HFF-Myc (cell line): ENCODE measurements at regions not wholly inside any gene's neighbourhood (a gene's known extent, or its start where the extent isn't known, plus 50 kb on each side); places are given as distances from the start of the nearest gene placed in this dataset.
"Not testable (repeated sequence)": the region's sequence is repeated elsewhere in the genome, so short reads cannot be mapped to it uniquely, and the experiment has no call there.

ENCODE experiments used
- DNase-seq: peaks from one replicate; pipeline ENCODE4 v3.0.0-alpha.2; 2011; ENCODE audit warnings: low read depth; ENCODE audit errors: extremely low read depth
- H3K4me3 ChIP-seq: replicated peaks from 2 replicates; pipeline ENCODE4 v1.5.1; 2011; ENCODE audit warnings: low read depth, mild to moderate bottlenecking, control low read depth, low read length
- CTCF ChIP-seq: IDR thresholded peaks from 2 replicates; pipeline ENCODE4 v1.5.1; 2012; ENCODE audit warnings: mild to moderate bottlenecking, low read depth, low read length, control low read depth; ENCODE audit errors: missing control alignments

GRCh38 chr1:221522529-221522940, 219.4 kb downstream of the DUSP10 start:
- H3K4me3 ChIP-seq, result no peak overlapping the region
- DNase-seq, result no peak
- no peak for TF ChIP-seq CTCF

GRCh38 chr1:221525749-221526148, 216.1 kb downstream of the DUSP10 start:
- no peak overlapping the region for H3K4me3 ChIP-seq
- TF ChIP-seq CTCF, result no peak
- DNase-seq, result no peak

GRCh38 chr1:221527302-221527701, 214.6 kb downstream of the DUSP10 start:
- no peak for TF ChIP-seq CTCF
- H3K4me3 ChIP-seq, result no peak overlapping the region
- DNase-seq, result no peak

- H3K4me3 ChIP-seq, result no peak overlapping the region
- no peak for DNase-seq
- TF ChIP-seq CTCF, result no peak
These were observed 213.8 kb downstream of the DUSP10 start for GRCh38 chr1:221527886-221528624.

GRCh38 chr1:221530159-221530558, 211.7 kb downstream of the DUSP10 start:
- DNase-seq, H3K4me3 ChIP-seq: not testable (repeated sequence)

- TF ChIP-seq CTCF, result no peak
- DNase-seq, result no peak
- no peak overlapping the region for H3K4me3 ChIP-seq
These were observed 211.1 kb downstream of the DUSP10 start for GRCh38 chr1:221530791-221531190.

- no peak for TF ChIP-seq CTCF
These were observed 209.7 kb downstream of the DUSP10 start for GRCh38 chr1:221532071-221532773.

More at GRCh38 chr1:221532071-221532773, 209.7 kb downstream of the DUSP10 start:
- no peak overlapping the region for H3K4me3 ChIP-seq
- no peak for DNase-seq
